ENCODE measurements at regions not wholly inside any gene's neighbourhood (a gene's known extent, or its start where the extent isn't known, plus 50 kb on each side); places are given as distances from the start of the nearest gene placed in this dataset.

- TF ChIP-seq CTCF (conservative IDR thresholded peaks at IDR 0.05 in 1 of 2, IDR thresholded peaks at IDR 0.05 in 1 of 2; ENCODE audit: extremely low read depth in 1 of 2, insufficient read depth in 1 of 2, low read depth in 1 of 2, low read length in 2 of 2) (no peak), EZH2 (IDR thresholded peaks at IDR 0.05; ENCODE audit: borderline replicate concordance, low read length) (no peak)
Observed at GRCh38 chr9:38224941-38225340, 155.9 kb upstream of the SHB start.

All from mammary epithelial cell (primary cell).